Stimulated activated naive CD8-positive, alpha-beta T cell treated with anti-CD3 and anti-CD28 coated beads, Interleukin-15, Interleukin-2, amounts not matched to agents 100 ng/mL and 50 ng/mL, for 24 hours (primary cell): ENCODE measurements at regions not wholly inside any gene's neighbourhood (a gene's known extent, or its start where the extent isn't known, plus 50 kb on each side); places are given as distances from the start of the nearest gene placed in this dataset.

Experiments
- H3K27ac Mint-ChIP-seq: one replicate; pipeline ENCODE4 v1.8.0; 2021; ENCODE audit warnings: mild to moderate bottlenecking, mixed read lengths
- H3K27me3 Mint-ChIP-seq: one replicate; pipeline ENCODE4 v1.8.0; 2021; ENCODE audit warnings: mixed read lengths
- H3K36me3 Mint-ChIP-seq: one replicate; pipeline ENCODE4 v1.8.0; 2021; ENCODE audit warnings: low read depth, mixed read lengths
- H3K4me1 Mint-ChIP-seq: one replicate; pipeline ENCODE4 v1.8.0; 2021; ENCODE audit warnings: low read depth, mixed read lengths
- H3K4me3 Mint-ChIP-seq: one replicate; pipeline ENCODE4 v1.8.0; 2021; ENCODE audit warnings: mild to moderate bottlenecking, mixed read lengths
- H3K9me3 Mint-ChIP-seq: one replicate; pipeline ENCODE4 v1.8.0; 2021; ENCODE audit warnings: mixed read lengths

DNA sequence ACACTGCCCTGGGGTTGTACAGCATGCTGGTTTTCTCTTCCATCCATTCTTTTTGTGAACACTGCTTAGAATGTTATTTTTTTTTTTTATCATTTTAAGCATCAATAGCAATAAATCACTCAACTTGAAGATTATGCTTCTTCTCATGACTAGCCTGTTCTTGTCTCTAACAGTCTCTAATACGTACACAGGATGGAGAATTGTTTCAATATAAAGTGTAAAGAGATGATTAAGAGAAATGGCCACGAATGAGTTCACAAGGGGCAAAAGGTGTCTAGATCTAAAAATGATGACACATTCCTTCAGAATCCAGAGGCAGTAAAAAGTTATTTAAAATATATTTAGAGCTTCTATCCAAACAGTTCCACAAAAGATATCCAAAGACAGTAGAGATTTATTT, 390.2 kb downstream of the HDGFL1 start:
- H3K36me3 Mint-ChIP-seq = no peaks in the 10 kb centered on the region
- H3K4me1 Mint-ChIP-seq = peaks cover 22% of the 10 kb centered on the region
- no peak overlapping the region for H3K27ac Mint-ChIP-seq
- H3K27me3 Mint-ChIP-seq = no peaks in the 10 kb centered on the region
- H3K9me3 Mint-ChIP-seq = peaks cover 12% of the 10 kb centered on the region
- no peak overlapping the region for H3K4me3 Mint-ChIP-seq

DNA sequence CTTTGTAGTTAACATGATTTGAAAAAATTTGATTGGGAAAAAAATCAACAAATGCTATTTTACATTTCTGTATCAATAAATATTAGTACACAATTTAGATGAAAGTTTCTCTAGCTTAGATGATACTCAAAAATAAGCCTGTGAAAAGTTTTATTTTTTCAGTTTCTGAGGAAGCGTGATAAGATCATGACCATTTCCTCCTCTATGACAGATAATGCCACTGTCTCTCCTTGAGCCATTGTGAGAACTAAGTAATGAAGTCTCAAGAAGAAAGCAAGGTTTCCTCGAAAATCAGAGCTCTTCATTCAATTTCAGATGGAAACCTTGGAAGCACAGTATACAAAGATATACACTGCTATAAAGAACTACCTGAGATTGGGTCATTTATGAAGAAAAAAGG, 395.0 kb downstream of the HDGFL1 start:
- Mint-ChIP-seq H3K27ac (no peak overlapping the region), H3K4me1 (no peaks in the 10 kb centered on the region), H3K27me3 (no peaks in the 10 kb centered on the region), H3K36me3 (no peaks in the 10 kb centered on the region), H3K4me3 (no peak overlapping the region), H3K9me3 (no peaks in the 10 kb centered on the region)

DNA sequence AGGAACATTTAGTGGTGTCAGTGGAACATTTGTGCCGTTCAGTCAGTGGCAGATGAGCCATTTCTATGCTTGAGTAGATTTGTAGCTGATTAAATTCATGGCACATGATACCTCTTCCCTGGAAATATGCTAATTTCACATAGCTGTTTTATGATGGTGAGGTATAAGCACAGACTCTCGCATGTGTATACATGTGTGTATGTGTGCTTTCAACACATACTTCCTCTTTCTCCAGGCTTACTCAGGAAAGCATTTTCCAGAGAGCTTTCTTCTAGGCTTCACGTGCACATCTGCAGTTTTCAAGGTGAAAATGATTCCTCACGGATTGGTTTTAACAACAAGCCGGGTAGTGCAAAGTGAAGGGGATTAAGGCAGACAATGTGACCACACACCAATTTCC, 396.5 kb downstream of the HDGFL1 start:
- Mint-ChIP-seq H3K36me3 (no peaks in the 10 kb centered on the region), H3K27ac (no peak overlapping the region), H3K4me3 (no peak overlapping the region), H3K9me3 (no peaks in the 10 kb centered on the region), H3K4me1 (no peaks in the 10 kb centered on the region), H3K27me3 (no peaks in the 10 kb centered on the region)

DNA sequence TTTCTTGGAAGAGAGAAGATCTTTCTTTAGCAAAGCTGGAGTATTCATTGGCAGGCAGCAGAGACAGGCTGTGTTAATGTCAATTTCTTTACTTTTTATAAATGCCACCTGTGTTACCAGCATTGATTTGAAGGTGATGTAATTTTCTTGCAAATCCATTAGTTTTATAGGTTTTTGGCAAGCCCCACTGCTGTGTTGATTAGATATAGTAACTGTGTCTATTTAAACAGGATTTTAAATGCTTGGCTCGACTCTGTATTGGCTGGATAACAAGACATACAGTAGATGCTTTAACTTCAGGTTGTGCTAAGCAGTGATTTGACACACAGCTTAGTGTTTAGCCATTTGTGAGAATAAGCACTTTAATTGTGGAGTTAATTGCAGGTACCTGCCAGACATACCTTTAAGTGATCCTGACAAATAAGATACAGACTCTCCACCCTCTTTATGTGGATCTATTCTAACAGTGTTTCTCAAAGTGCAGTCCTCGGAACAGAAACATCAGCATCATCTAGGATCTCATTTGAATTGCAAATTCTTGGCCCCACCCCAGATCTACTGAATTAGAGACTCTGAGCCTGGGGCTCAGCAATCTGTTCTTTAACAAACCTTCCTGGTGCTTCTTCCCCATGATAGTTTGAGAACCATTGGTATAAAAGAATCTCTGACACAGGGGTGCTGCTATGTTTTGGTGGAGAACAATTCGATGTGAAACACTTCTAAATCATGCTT, 397.5 kb downstream of the HDGFL1 start:
- Mint-ChIP-seq H3K9me3 (no peaks in the 10 kb centered on the region), H3K4me3 (no peak overlapping the region), H3K27me3 (no peaks in the 10 kb centered on the region), H3K27ac (no peak overlapping the region), H3K36me3 (no peaks in the 10 kb centered on the region), H3K4me1 (no peaks in the 10 kb centered on the region)

DNA sequence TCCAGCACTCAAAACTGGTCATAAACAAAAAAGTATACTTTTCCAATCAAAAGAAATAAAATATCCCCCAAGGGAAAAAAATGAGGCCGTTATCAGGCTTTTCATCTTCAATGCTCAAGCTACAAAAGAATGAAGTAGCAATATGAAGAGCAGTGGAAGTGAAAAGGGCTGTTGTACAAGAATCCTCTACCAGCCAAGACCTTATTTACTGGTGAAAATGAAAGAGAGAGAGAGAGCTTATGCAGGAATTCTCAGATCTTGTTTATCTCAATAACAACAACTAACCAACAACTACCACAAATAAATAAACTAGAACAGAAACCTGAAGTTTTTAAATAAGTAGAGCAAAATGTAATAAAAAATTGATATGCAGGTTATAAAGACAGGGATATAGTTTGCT, 400.6 kb downstream of the HDGFL1 start:
- Mint-ChIP-seq H3K27me3 (no peaks in the 10 kb centered on the region), H3K36me3 (no peaks in the 10 kb centered on the region), H3K9me3 (no peaks in the 10 kb centered on the region), H3K4me1 (no peaks in the 10 kb centered on the region), H3K27ac (no peak overlapping the region), H3K4me3 (no peak overlapping the region)

DNA sequence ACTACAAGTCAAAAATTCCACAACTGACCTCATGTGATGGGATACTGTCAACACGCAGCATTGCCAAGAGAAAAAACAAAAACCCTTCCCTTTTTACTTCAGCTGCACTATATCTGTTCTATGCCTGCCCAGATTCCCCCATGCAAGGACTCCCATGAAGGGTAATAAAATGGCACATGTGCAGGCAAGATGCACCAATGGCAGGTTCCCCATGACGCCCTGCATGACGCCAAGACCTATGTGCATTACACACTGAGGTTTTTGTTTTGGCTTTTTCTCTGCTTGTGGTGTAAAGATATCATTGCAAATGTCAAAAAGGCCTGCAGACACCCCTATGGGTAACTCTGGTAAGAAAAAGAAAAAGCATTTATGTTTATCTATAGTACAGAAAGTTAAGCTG, 403.4 kb downstream of the HDGFL1 start:
- Mint-ChIP-seq H3K4me3 (no peak overlapping the region), H3K27ac (no peak overlapping the region), H3K27me3 (no peaks in the 10 kb centered on the region), H3K36me3 (no peaks in the 10 kb centered on the region), H3K9me3 (no peaks in the 10 kb centered on the region), H3K4me1 (no peaks in the 10 kb centered on the region)

DNA sequence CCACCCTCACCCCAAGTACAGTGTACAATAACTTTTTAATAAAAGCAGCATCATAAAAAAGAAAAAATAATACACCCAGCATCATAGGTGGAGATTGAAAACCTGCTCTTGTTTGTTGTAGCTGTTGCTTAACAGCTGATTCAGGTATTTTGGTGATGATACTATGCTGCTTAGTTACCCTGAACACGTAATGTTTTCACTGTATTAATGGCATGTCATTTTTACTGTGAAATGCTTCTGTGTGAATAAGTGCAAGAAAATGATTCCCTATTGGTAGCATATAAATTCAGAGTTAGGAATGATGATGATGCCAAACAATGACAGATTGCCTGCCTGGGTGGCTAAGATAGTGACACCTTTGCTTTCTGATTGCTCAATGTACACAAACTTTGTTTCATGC, 405.7 kb downstream of the HDGFL1 start:
- no peaks in the 10 kb centered on the region for H3K27me3 Mint-ChIP-seq
- H3K4me1 Mint-ChIP-seq = no peaks in the 10 kb centered on the region
- no peak overlapping the region for H3K27ac Mint-ChIP-seq
- no peaks in the 10 kb centered on the region for H3K36me3 Mint-ChIP-seq
- no peaks in the 10 kb centered on the region for H3K9me3 Mint-ChIP-seq
- H3K4me3 Mint-ChIP-seq = no peak overlapping the region

DNA sequence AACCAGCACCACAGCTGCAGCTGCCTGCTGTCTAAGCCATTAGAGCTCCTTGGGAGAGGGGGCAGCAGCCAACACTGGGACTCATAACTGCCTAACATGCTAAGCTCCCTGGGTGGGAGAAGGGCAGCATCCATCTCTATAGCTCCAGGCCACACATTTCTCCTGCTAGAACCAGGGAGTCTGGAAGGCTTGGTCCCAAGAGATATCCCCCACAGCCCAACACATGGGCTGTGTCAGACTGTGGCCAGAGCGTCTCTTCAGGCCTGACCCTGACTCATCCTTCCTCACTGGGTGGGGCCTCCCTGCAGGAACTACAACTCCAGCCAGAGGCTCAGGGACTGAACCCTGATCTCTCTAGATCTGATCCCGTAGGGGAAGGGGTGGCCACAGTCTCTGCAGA, 411.1 kb downstream of the HDGFL1 start:
- H3K27ac Mint-ChIP-seq = no peak overlapping the region
- H3K4me1 Mint-ChIP-seq = no peaks in the 10 kb centered on the region
- no peak overlapping the region for H3K4me3 Mint-ChIP-seq
- no peaks in the 10 kb centered on the region for H3K27me3 Mint-ChIP-seq
- peaks cover 6% of the 10 kb centered on the region for H3K9me3 Mint-ChIP-seq
- H3K36me3 Mint-ChIP-seq = no peaks in the 10 kb centered on the region

DNA sequence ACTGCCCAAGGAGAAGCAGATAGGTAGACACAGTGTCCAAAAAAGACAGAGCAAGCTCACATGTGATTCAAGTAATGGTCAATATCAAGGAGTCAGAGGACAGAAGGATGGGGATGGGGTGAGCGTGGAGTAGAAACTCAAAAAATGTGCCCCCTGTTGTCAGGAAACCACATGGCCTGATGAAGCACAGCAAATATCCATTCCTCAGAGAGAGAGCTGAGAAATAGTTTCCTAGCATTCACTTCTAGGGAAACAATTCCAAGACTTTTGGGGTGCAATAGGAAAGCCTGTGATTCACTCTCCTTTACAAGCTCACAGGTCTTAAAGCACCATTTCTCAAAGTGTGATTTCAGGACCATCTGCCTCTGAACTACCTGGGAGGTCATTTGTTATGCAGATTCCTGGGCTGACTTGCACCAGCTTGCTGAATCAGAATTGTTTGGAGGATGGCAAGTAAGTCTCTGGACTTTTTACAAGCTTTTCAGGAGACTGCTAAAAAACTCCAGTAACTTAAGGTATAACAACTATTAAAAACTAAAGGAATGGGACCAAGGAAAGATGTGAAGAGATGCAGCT, 432.8 kb downstream of the HDGFL1 start:
- H3K4me3 Mint-ChIP-seq = no peak overlapping the region
- peaks cover 5% of the 10 kb centered on the region for H3K9me3 Mint-ChIP-seq
- no peaks in the 10 kb centered on the region for H3K27me3 Mint-ChIP-seq
- H3K4me1 Mint-ChIP-seq = no peaks in the 10 kb centered on the region
- no peak overlapping the region for H3K27ac Mint-ChIP-seq
- H3K36me3 Mint-ChIP-seq = no peaks in the 10 kb centered on the region

DNA sequence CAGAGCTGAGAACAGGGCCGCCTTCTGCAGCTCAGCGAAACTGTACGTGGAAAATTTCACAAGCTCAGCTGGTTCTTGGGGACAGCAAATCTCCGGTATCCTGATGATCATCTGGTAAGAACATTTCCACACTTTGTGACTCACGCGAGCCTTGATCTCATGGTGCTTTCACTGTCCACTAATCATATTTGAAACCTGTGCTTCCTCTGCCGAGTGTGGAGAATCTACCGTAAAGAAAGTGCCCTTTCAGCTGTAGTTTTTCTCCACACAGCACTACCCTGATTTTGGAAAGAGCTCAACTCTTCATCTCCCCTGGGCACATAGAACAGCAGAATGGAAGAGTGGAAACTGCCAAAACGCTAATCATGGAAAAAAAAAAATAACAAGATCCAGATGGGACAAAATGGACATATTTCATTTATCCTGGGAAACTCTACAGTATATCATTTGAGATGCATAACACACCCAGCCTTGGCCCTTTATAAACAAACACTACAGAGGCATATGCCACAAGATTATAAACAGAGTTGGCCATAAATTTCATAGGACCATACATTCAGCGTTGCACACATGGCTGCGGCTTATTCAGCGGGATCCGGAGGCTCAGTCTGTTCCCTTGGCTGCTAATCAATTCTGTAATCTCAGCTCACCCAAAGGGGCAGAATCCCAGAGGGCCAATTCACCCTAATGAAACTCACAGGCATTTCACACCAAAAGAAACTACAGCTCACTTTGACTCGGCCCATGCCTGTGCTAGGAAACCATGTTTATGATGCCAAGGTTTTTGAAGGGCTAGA, 434.5 kb downstream of the HDGFL1 start:
- Mint-ChIP-seq H3K4me3 (no peak overlapping the region), H3K9me3 (peaks cover 5% of the 10 kb centered on the region), H3K27ac (no peak overlapping the region), H3K4me1 (no peaks in the 10 kb centered on the region), H3K27me3 (no peaks in the 10 kb centered on the region), H3K36me3 (no peaks in the 10 kb centered on the region)

DNA sequence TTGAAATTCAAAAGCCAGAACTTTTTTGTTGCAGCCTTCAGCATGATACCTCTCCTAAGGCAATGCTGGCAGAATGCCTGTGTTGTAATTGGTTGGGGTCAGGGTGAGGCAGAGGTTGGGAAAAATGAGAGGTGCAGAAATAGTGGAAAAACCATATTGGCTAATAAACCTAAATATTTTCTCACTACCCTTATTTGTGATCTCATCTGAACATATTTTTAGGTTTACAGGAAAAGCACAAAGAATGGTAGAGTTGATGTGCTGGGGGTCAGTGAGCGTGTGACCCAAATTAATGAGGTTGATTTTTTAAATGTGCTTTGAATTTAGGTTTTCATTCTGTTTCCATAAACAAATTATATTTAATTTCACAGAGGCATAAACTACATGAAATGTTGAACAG, 437.3 kb downstream of the HDGFL1 start:
- Mint-ChIP-seq H3K27ac (no peak overlapping the region), H3K36me3 (no peaks in the 10 kb centered on the region), H3K4me3 (no peak overlapping the region), H3K9me3 (peaks cover 4% of the 10 kb centered on the region), H3K27me3 (no peaks in the 10 kb centered on the region), H3K4me1 (no peaks in the 10 kb centered on the region)

DNA sequence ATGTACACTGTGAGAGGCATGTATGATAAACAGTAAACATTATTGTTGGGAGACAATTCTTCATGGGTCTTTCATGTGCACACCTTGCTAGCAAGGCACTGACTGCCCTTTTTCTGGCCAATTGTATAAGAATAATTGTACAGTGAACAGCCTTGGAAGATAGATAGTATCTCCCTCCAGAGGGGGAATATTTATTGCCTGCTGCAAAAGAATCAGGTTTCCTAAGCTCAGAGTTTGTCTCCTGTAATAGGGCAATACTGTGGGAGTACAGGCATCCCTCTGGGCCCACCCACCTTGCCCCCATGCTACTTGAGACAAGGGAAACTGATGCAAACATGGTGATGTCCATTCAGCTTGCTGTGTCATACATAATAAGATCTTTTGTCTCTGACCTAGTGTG, 442.2 kb downstream of the HDGFL1 start:
- Mint-ChIP-seq H3K4me1 (no peaks in the 10 kb centered on the region), H3K36me3 (no peaks in the 10 kb centered on the region), H3K27me3 (no peaks in the 10 kb centered on the region), H3K27ac (no peak overlapping the region), H3K4me3 (no peak overlapping the region), H3K9me3 (peaks cover 4% of the 10 kb centered on the region)

DNA sequence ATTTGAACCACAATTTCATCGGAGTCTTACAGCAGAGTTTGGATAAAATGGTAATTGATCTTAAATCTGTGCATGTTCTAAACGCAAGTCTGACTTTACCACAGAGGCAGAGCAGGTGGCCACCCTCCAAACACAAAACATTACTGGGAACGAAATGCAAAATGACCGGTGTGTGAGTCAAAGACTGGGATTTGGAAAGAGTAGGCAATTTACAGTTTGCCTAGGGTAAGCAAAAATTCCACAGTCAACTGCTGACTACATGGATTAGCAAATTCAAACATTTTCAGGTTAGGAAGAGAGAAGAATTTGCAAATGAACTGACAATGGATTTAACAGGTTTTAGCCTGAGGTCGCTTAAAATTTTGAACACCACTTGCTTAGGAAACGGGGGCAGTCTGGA, 444.4 kb downstream of the HDGFL1 start:
- no peaks in the 10 kb centered on the region for H3K36me3 Mint-ChIP-seq
- H3K4me3 Mint-ChIP-seq = no peak overlapping the region
- H3K4me1 Mint-ChIP-seq = no peaks in the 10 kb centered on the region
- peaks cover 4% of the 10 kb centered on the region for H3K9me3 Mint-ChIP-seq
- no peaks in the 10 kb centered on the region for H3K27me3 Mint-ChIP-seq
- H3K27ac Mint-ChIP-seq = no peak overlapping the region

DNA sequence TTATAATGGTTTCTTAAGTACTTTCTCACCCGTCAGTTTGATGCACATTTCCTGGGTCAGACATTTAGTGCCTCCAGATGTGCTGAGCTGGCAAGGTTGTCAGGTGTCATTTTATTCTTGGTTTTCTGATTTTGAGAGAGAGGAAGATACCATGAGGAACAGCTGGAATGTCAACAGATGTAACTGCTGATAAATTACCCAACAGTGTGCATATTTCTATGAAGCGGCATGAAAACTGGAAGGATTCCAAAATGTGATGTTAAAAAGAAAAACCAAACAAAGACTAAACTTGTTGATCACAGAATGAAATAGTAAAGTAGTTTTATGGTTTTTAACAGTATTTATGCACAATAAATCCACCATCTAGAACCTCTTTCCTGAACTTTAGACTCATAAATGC, 447.3 kb downstream of the HDGFL1 start:
- no peaks in the 10 kb centered on the region for H3K36me3 Mint-ChIP-seq

DNA sequence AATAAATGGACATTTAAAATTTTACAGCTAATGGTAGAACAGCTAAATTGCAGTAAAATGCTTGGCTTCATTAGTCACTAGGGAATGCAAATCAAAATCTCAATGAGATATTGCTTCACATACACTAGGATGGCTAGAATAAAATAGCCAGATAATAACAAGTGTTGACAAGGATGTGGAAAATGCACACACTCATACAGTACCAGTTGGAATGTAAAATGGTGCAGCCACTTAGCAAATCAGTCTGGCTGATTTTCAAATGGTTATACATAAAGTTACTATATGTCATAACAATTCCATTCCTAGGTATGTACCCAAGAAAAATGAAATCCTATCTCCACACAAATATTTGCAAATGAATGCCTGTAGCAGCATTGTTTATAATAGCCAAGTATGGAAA, 452.1 kb downstream of the HDGFL1 start:
- no peaks in the 10 kb centered on the region for H3K36me3 Mint-ChIP-seq
- H3K4me1 Mint-ChIP-seq = no peaks in the 10 kb centered on the region
- no peaks in the 10 kb centered on the region for H3K27me3 Mint-ChIP-seq
- H3K9me3 Mint-ChIP-seq = peaks cover 3% of the 10 kb centered on the region
- H3K27ac Mint-ChIP-seq = no peak overlapping the region
- H3K4me3 Mint-ChIP-seq = no peak overlapping the region

More for the DNA sequence above, 447.3 kb downstream of the HDGFL1 start:
- Mint-ChIP-seq H3K9me3 (peaks cover under 1% of the 10 kb centered on the region), H3K27ac (no peak overlapping the region), H3K27me3 (no peaks in the 10 kb centered on the region), H3K4me3 (no peak overlapping the region), H3K4me1 (no peaks in the 10 kb centered on the region)
